ENCODE measurements at regions not wholly inside any gene's neighbourhood (a gene's known extent, or its start where the extent isn't known, plus 50 kb on each side); places are given as distances from the start of the nearest gene placed in this dataset.

DNA sequence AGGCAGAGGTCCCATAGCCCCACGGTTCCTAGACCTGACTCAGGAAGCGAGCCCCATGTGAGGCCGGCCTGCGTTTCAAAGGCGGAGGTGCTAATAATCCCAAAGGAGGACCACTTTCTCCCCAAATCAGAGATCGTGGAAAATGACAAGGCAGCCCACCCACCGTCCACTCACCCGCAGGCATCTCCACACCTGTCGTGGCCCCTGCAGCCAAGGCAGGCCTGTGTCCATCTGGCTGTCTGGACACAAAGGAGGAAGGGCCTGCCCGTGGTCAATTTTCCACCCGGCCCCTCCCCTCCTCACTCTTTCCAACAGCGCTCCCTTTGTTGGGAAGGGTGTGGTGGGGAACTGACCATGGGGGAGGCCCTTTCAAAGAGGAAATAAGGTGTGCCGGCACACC, 125.3 kb upstream of the TMEM132D start:
- TF ChIP-seq, protein P1, sequence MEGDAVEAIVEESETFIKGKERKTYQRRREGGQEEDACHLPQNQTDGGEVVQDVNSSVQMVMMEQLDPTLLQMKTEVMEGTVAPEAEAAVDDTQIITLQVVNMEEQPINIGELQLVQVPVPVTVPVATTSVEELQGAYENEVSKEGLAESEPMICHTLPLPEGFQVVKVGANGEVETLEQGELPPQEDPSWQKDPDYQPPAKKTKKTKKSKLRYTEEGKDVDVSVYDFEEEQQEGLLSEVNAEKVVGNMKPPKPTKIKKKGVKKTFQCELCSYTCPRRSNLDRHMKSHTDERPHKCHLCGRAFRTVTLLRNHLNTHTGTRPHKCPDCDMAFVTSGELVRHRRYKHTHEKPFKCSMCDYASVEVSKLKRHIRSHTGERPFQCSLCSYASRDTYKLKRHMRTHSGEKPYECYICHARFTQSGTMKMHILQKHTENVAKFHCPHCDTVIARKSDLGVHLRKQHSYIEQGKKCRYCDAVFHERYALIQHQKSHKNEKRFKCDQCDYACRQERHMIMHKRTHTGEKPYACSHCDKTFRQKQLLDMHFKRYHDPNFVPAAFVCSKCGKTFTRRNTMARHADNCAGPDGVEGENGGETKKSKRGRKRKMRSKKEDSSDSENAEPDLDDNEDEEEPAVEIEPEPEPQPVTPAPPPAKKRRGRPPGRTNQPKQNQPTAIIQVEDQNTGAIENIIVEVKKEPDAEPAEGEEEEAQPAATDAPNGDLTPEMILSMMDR (conservative IDR thresholded peaks at IDR 0.05 in 1 of 2, IDR thresholded peaks at IDR 0.05 in 1 of 2; ENCODE audit: extremely low read depth in 1 of 2, insufficient read depth in 1 of 2, low read depth in 1 of 2, low read length in 2 of 2), result no peak
- TF ChIP-seq EZH2 (IDR thresholded peaks at IDR 0.05; ENCODE audit: borderline replicate concordance, low read length), result no peak
